ENCODE measurements at regions not wholly inside any gene's neighbourhood (a gene's known extent, or its start where the extent isn't known, plus 50 kb on each side); places are given as distances from the start of the nearest gene placed in this dataset.

GRCh38 chr6:101266063-101266462, 127.4 kb upstream of the GRIK2 start:
- no peak for TF ChIP-seq CTCF (IDR thresholded peaks at IDR 0.05)

- no peak for TF ChIP-seq CTCF (IDR thresholded peaks at IDR 0.05)
These were observed 125.0 kb upstream of the GRIK2 start for GRCh38 chr6:101268541-101268940.

- TF ChIP-seq CTCF (IDR thresholded peaks at IDR 0.05): no peak
These were observed 118.3 kb upstream of the GRIK2 start for GRCh38 chr6:101275251-101275650.

GRCh38 chr6:101276066-101276465, 117.4 kb upstream of the GRIK2 start:
- TF ChIP-seq CTCF (IDR thresholded peaks at IDR 0.05): no peak

GRCh38 chr6:101279410-101279809, 114.1 kb upstream of the GRIK2 start:
- TF ChIP-seq CTCF (IDR thresholded peaks at IDR 0.05): no peak

- no peak for TF ChIP-seq CTCF (IDR thresholded peaks at IDR 0.05)
These were observed 112.2 kb upstream of the GRIK2 start for GRCh38 chr6:101281266-101281665.

- TF ChIP-seq CTCF (IDR thresholded peaks at IDR 0.05): no peak
These were observed 109.4 kb upstream of the GRIK2 start for GRCh38 chr6:101284131-101284530.

- TF ChIP-seq CTCF (IDR thresholded peaks at IDR 0.05): no peak
These were observed 107.4 kb upstream of the GRIK2 start for GRCh38 chr6:101286146-101286545.

Data from LNCAP (cell line).